ENCODE measurements at regions not wholly inside any gene's neighbourhood (a gene's known extent, or its start where the extent isn't known, plus 50 kb on each side); places are given as distances from the start of the nearest gene placed in this dataset.

DNA sequence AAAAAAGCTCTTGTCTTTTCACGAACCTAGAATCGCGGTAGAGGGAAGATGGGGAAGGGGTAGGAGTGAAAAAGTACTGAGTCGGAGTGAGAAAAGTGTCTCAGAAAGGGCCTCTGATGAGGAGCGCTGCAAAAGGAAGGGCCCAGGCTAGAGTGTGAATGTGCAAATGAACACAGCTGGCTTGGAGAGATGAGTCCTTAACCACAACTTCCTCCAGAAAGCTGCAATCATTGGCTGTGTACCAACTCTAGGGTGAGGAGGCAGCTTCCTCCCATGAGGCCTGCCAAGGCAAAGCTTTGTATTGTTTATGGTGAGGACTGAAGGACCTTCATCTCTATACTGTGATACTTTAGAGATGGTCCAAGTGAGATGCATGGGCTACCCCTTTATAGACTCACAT is 566.9 kb upstream of the ANO5 start:
- Histone ChIP-seq H3K27me3 (no peaks in the 10 kb centered on the region), H3K4me1 (no peaks in the 10 kb centered on the region), H3K4me3 (no peak overlapping the region), H3K27ac (no peak overlapping the region), H3K36me3 (no peaks in the 10 kb centered on the region), H3K9me3 (peaks cover 0 to 5% (median 0%) of the 10 kb centered on the region in 4 donors)
- intact Hi-C loops (cut with DNase I; ENCODE audit: low total_unique reads): no loop called here
- no peak for TF ChIP-seq EP300 (IDR thresholded peaks at IDR 0.05)
- TF ChIP-seq POLR2A (IDR thresholded peaks at IDR 0.05): no peak
- TF ChIP-seq, protein P1, sequence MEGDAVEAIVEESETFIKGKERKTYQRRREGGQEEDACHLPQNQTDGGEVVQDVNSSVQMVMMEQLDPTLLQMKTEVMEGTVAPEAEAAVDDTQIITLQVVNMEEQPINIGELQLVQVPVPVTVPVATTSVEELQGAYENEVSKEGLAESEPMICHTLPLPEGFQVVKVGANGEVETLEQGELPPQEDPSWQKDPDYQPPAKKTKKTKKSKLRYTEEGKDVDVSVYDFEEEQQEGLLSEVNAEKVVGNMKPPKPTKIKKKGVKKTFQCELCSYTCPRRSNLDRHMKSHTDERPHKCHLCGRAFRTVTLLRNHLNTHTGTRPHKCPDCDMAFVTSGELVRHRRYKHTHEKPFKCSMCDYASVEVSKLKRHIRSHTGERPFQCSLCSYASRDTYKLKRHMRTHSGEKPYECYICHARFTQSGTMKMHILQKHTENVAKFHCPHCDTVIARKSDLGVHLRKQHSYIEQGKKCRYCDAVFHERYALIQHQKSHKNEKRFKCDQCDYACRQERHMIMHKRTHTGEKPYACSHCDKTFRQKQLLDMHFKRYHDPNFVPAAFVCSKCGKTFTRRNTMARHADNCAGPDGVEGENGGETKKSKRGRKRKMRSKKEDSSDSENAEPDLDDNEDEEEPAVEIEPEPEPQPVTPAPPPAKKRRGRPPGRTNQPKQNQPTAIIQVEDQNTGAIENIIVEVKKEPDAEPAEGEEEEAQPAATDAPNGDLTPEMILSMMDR (IDR thresholded peaks at IDR 0.05): no peak
- TF ChIP-seq POLR2AphosphoS5 (IDR thresholded peaks at IDR 0.05): no peak
- WGBS, 5 donors: 66 to 81% (median 77%) methylated on average over 5 of the region's 5 CpGs
- DNase-seq: peak in 1 of 2 donors; percentile 7

DNA sequence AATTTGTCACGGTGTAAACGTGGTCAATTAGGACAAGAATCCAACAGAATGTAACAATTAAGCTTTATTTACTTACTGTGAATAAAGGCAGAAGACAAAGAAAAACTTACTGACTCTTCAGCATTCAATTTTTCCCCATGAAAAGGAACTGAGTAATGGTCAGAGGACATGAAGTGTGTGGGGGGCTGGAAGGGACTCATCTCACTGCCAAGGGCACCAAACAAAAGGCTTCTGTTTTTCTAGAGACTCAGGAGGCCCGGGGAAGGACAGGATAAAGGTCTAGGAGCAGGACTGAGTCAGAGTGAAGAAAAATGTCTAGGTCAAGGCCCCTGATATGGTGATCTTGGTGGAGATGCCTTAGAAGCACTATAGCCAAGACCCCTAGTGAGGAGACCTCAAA is 564.2 kb upstream of the ANO5 start:
- Histone ChIP-seq H3K27ac (no peak overlapping the region), H3K36me3 (no peaks in the 10 kb centered on the region), H3K9me3 (peaks cover 0 to 8% (median 0%) of the 10 kb centered on the region in 4 donors), H3K4me3 (no peak overlapping the region), H3K4me1 (no peaks in the 10 kb centered on the region), H3K27me3 (no peaks in the 10 kb centered on the region)
- TF ChIP-seq POLR2AphosphoS5 (IDR thresholded peaks at IDR 0.05) (no peak), POLR2A (IDR thresholded peaks at IDR 0.05) (no peak)
- intact Hi-C loops (cut with DNase I; ENCODE audit: low total_unique reads): no loop called here
- no peak for DNase-seq
- 48 to 61% (median 57%) methylated on average over 3 of the region's 3 CpGs for WGBS, 5 donors

DNA sequence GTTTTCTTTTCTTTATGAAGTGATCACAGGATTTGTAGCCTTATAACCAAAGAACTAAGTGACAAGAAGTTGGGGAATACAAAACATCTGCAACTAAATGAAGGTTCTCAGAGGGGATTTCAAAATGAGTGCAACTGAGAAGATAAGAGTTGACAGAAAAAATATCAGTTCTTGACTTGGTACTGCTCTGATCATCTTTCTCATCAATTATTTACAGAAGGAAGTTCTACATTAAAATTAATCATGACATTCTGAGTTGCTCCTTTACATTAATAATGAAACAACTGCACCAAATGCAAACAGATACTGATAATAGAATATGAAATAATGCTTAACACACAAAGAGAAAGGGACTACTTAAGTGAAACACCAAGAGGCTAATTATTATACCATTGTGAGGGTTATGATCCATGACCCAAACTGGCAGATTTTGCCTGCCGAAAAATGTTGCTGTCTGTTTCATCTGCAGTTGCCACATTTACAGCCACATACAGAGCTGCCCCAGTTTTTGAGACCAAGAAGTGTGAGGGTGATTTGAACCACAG is 561.9 kb upstream of the ANO5 start:
- intact Hi-C loops (cut with DNase I; ENCODE audit: low total_unique reads): no loop called here
- WGBS, 5 donors: 91 to 100% (median 97%) methylated on average over 1 of the region's 1 CpG
- Histone ChIP-seq H3K9me3 (peaks cover 0 to 8% (median 0%) of the 10 kb centered on the region in 4 donors), H3K27me3 (no peaks in the 10 kb centered on the region), H3K4me1 (no peaks in the 10 kb centered on the region), H3K27ac (no peak overlapping the region), H3K4me3 (no peak overlapping the region), H3K36me3 (no peaks in the 10 kb centered on the region)
- no peak for TF ChIP-seq EP300 (IDR thresholded peaks at IDR 0.05)
- TF ChIP-seq POLR2A (IDR thresholded peaks at IDR 0.05): no peak
- TF ChIP-seq POLR2AphosphoS5 (IDR thresholded peaks at IDR 0.05): no peak
- DNase-seq: no peak

DNA sequence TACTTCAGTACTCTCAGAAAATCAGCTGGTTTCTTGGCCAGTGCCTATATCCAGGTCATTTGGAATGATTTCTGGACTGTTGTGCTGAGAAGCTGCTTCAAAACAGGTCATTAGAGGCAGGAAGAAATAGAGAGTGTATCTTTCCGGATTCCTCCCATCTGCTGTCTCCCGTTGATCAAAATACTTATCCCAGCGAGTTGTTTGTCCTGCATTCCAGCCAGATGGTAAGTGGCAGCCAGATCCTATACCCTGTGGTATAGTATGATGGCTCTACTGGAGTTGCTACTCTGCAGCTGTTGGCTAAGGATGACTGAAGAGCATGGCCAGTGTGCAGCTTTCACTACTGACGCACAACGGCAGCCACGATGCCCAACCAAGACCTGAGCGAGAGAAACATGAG is 560.9 kb upstream of the ANO5 start:
- H3K36me3 ChIP-seq: no peaks in the 10 kb centered on the region
- no peak overlapping the region for H3K4me3 ChIP-seq
- DNase-seq: no peak
- WGBS, 5 donors: 77 to 89% (median 84%) methylated on average over 7 of the region's 7 CpGs
- intact Hi-C loops (cut with DNase I; ENCODE audit: low total_unique reads): no loop called here
- H3K27me3 ChIP-seq: no peaks in the 10 kb centered on the region
- no peak overlapping the region for H3K27ac ChIP-seq
- no peaks in the 10 kb centered on the region for H3K4me1 ChIP-seq
- peaks cover 0 to 4% (median 0%) of the 10 kb centered on the region in 4 donors for H3K9me3 ChIP-seq
- TF ChIP-seq, protein P1 (IDR thresholded peaks at IDR 0.05): no peak
- TF ChIP-seq POLR2A (IDR thresholded peaks at IDR 0.05): no peak
- TF ChIP-seq EP300 (IDR thresholded peaks at IDR 0.05): no peak
- TF ChIP-seq POLR2AphosphoS5 (IDR thresholded peaks at IDR 0.05): no peak

DNA sequence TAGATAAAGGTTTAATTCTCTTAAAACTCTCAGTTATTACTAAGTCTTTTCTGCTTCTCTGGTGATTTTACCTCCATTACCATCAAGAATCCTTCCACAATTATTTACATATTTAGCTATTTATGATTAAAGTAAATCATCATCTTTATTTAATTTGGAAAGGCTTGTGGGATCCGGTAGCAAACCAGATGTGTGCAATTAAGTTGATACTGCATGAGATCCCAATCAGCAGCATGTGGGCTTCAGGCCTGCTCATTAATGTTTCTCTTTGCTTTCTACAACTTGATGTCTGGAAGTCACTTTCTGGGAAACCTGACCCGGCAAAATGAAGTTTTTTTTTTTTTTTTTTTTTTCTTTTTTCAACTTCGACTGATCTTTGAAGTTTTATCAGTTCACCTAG is 558.4 kb upstream of the ANO5 start:
- peaks cover 0 to 5% (median 2%) of the 10 kb centered on the region in 4 donors for H3K9me3 ChIP-seq
- H3K36me3 ChIP-seq: no peaks in the 10 kb centered on the region
- H3K4me3 ChIP-seq: no peak overlapping the region
- intact Hi-C loops (cut with DNase I; ENCODE audit: low total_unique reads): no loop called here
- H3K27me3 ChIP-seq: no peaks in the 10 kb centered on the region
- WGBS, 5 donors: 66 to 86% (median 72%) methylated on average over 3 of the region's 3 CpGs
- TF ChIP-seq POLR2AphosphoS5 (IDR thresholded peaks at IDR 0.05): no peak
- no peak for TF ChIP-seq POLR2A (IDR thresholded peaks at IDR 0.05)
- TF ChIP-seq EP300 (IDR thresholded peaks at IDR 0.05): no peak
- TF ChIP-seq, protein P1 (IDR thresholded peaks at IDR 0.05): no peak
- DNase-seq: no peak
- no peaks in the 10 kb centered on the region for H3K4me1 ChIP-seq
- no peak overlapping the region for H3K27ac ChIP-seq

Measured in stomach (tissue), 8 donors.